ENCODE measurements at regions not wholly inside any gene's neighbourhood (a gene's known extent, or its start where the extent isn't known, plus 50 kb on each side); places are given as distances from the start of the nearest gene placed in this dataset.

DNA sequence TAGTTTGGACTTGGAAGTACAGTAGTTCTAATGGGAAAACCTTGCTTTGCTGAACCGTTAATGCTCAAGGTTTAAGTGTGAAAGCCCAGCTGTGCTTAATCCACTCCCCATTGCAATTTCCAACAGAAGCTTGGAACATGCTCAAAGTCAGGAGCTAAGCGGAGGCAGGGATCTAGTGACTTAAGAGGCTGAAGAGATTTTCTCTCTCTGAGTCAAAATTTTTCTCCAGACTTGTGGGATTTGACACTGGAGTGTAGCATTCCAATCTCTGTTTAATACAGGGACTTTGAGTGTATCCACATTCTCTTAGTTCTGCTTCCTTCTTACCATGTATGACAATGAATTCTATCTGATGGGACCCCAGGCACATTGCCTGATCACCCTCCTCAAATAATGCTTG lies 471.8 kb downstream of the KIF4B start:
- no peak for TF ChIP-seq CTCF (conservative IDR thresholded peaks at IDR 0.05 in 1 of 2, IDR thresholded peaks at IDR 0.05 in 1 of 2; ENCODE audit: extremely low read depth in 1 of 2, insufficient read depth in 1 of 2, low read depth in 1 of 2, low read length in 2 of 2)
- TF ChIP-seq EZH2 (IDR thresholded peaks at IDR 0.05; ENCODE audit: borderline replicate concordance, low read length): no peak
